ENCODE measurements at regions not wholly inside any gene's neighbourhood (a gene's known extent, or its start where the extent isn't known, plus 50 kb on each side); places are given as distances from the start of the nearest gene placed in this dataset.
"Not testable (repeated sequence)": the region's sequence is repeated elsewhere in the genome, so short reads cannot be mapped to it uniquely, and the experiment has no call there.

- TF ChIP-seq, protein P1, sequence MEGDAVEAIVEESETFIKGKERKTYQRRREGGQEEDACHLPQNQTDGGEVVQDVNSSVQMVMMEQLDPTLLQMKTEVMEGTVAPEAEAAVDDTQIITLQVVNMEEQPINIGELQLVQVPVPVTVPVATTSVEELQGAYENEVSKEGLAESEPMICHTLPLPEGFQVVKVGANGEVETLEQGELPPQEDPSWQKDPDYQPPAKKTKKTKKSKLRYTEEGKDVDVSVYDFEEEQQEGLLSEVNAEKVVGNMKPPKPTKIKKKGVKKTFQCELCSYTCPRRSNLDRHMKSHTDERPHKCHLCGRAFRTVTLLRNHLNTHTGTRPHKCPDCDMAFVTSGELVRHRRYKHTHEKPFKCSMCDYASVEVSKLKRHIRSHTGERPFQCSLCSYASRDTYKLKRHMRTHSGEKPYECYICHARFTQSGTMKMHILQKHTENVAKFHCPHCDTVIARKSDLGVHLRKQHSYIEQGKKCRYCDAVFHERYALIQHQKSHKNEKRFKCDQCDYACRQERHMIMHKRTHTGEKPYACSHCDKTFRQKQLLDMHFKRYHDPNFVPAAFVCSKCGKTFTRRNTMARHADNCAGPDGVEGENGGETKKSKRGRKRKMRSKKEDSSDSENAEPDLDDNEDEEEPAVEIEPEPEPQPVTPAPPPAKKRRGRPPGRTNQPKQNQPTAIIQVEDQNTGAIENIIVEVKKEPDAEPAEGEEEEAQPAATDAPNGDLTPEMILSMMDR (IDR thresholded peaks at IDR 0.05) = not testable (repeated sequence)
- not testable (repeated sequence) for TF ChIP-seq POLR2A (IDR thresholded peaks at IDR 0.05)
Observed at GRCh38 chrX:144130507-144130906, 246.6 kb downstream of the UBE2NL start.

Data from adrenal gland (tissue), 5 donors.